OCI-LY3 (cell line): ENCODE measurements at regions not wholly inside any gene's neighbourhood (a gene's known extent, or its start where the extent isn't known, plus 50 kb on each side); places are given as distances from the start of the nearest gene placed in this dataset.

Source experiments
- EZH2phosphoT487 ChIP-seq: fragments of 200-600 bp; shearing (Covaris generic); IDR thresholded peaks from 2 replicates; pipeline ENCODE4 v1.6.1; 2018; ENCODE audit warnings: antibody characterized with exemption, mixed run types, low read depth
- TF ChIP-seq, protein P1 (sequence below): fragments of 200-600, 300-600 bp; sonication (generic); IDR thresholded peaks from 2 replicates; pipeline ENCODE4 v1.5.1; 2014; ENCODE audit warnings: antibody characterized with exemption, low read length, low read depth

DNA sequence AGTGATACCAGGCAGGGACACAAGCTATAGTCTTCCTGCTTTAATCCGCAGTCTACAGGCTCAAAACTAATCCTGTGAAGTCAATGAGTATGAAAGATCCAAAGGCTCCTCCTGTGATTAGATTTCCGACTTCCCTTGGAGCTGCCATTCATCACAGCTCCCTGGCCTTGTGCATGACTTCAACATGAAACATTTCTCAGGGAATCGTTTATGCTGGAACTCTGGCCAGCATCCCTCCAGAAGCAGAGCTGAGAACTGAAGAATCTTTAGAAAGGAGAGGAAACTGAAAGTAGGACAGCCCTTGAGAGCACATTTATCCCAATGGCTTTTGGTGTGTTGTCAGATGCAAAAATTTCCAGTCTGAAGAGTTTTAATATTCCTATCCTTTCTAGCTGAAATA, 84.3 kb upstream of the SESTD1 start:
- TF ChIP-seq, protein P1, sequence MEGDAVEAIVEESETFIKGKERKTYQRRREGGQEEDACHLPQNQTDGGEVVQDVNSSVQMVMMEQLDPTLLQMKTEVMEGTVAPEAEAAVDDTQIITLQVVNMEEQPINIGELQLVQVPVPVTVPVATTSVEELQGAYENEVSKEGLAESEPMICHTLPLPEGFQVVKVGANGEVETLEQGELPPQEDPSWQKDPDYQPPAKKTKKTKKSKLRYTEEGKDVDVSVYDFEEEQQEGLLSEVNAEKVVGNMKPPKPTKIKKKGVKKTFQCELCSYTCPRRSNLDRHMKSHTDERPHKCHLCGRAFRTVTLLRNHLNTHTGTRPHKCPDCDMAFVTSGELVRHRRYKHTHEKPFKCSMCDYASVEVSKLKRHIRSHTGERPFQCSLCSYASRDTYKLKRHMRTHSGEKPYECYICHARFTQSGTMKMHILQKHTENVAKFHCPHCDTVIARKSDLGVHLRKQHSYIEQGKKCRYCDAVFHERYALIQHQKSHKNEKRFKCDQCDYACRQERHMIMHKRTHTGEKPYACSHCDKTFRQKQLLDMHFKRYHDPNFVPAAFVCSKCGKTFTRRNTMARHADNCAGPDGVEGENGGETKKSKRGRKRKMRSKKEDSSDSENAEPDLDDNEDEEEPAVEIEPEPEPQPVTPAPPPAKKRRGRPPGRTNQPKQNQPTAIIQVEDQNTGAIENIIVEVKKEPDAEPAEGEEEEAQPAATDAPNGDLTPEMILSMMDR: no peak
- no peak for TF ChIP-seq EZH2phosphoT487
